GM18867 (cell line): ENCODE measurements at regions not wholly inside any gene's neighbourhood (a gene's known extent, or its start where the extent isn't known, plus 50 kb on each side); places are given as distances from the start of the nearest gene placed in this dataset.
"Not testable (repeated sequence)": the region's sequence is repeated elsewhere in the genome, so short reads cannot be mapped to it uniquely, and the experiment has no call there.

ENCODE experiments used
- ATAC-seq: cut with Tn5 transposase; IDR thresholded peaks from one replicate; pipeline ENCODE4 v1.9.1; 2021; ENCODE audit warnings: mild to moderate bottlenecking, moderate library complexity; ENCODE audit not compliant: unreplicated experiment

- no peak for ATAC-seq
These were observed 169.2 kb downstream of the SQOR start for GRCh38 chr15:45804028-45804427.

- no peak for ATAC-seq
These were observed 175.4 kb downstream of the SQOR start for GRCh38 chr15:45810201-45810600.

GRCh38 chr15:45812200-45812599 lies 177.4 kb downstream of the SQOR start:
- no peak for ATAC-seq

DNA sequence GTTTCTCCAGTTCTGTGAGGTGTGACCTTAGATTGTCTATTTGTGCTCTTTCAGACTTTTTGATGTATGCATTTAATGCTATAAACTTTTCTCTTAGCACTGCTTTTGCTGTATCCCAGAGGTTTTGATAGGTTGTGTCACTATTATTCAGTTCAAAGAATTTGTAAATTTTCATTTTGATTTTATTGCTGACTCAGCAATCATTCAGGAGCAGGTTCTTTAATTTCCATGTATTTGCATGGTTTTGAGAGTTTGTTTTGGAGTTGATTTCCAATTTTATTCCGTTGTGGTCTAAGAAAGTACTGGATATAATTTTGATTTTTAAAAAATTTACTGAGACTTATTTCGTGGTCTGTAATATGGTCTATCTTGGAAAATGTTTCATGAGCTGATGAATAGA lies 182.7 kb downstream of the SQOR start:
- not testable (repeated sequence) for ATAC-seq

- ATAC-seq = no peak
These were observed 186.6 kb downstream of the SQOR start for GRCh38 chr15:45821390-45821789.

DNA sequence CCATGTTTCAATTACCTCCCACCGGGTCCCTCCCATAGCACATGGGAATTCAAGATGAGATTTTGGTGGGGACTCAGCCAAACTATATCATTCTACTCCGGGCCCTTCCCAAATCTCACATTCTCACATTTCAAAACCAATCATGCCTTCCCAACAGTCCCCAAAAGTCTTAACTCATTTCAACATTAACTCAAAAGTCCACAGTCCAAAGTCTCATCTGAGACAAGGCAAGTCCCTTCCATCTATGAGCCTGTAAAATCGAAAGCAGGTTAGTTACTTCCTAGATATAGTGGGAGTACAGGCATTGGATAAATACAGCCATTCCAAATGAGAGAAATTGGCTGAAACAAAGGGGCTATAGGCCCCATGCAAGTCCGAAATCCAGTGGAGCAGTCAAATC lies 188.1 kb downstream of the SQOR start:
- ATAC-seq = not testable (repeated sequence)

DNA sequence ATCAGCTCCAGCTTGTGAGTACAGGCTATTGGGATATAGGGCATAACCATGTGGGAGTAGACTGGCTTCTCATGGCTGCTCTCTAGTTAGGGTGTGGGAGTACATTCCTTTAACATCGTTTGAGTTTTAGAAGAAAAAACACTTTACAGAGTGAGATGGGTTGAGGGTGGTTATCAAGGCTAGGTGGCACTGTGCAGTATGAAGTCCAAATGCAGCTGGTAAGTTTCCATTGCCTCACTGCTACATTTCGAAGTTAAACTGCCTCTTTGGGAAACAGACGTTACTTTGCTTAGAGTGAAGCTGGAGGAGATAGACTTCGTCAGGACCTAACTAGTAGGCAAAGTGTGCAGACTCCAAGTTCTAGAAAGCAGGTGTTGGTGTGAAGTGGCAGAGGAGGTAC lies 192.4 kb downstream of the SQOR start:
- ATAC-seq = no peak

GRCh38 chr15:45827766-45828165 lies 192.9 kb downstream of the SQOR start:
- ATAC-seq = no peak

- ATAC-seq = no peak
These were observed 194.7 kb downstream of the SQOR start for GRCh38 chr15:45829336-45830153.

DNA sequence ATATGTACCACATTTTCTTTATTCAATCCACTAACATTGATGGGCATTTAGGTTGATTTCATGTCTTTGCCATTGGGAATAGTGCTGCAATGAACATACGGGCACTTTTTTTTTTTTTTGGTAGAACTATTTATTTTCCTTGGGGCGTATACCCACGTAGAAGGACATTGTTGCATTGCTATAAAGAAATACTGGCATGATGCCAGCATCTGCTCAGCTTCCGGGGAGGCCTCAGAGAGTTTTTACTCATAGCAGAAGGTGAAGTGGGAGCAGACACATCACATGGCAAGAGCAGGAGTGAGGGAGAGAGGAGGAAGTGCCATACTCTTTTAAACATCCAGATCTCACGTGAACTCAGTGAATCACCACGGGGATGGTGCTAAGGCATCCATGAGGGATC lies 197.0 kb downstream of the SQOR start:
- ATAC-seq = no peak

- no peak for ATAC-seq
These were observed 199.8 kb downstream of the SQOR start for GRCh38 chr15:45834622-45835021.

DNA sequence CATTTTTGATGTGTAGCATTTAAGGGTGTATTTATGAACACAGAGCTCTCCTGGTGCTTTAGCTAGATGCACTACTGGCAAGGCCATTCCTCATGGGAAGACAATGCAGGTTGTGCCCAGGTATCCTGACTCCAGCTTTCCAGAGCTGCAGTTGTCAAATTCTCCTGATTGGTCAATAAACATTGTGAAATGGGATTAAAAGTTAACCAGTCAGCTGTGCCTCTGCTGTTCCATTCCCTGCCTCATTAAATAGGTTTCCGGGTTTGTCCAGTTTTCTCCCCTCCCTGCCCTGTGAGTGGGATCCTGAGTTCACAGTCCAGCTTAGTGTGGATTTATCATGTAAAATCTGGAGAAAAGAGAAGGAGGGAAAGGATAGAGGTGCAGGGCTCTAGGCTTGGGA lies 207.3 kb downstream of the SQOR start:
- no peak for ATAC-seq

DNA sequence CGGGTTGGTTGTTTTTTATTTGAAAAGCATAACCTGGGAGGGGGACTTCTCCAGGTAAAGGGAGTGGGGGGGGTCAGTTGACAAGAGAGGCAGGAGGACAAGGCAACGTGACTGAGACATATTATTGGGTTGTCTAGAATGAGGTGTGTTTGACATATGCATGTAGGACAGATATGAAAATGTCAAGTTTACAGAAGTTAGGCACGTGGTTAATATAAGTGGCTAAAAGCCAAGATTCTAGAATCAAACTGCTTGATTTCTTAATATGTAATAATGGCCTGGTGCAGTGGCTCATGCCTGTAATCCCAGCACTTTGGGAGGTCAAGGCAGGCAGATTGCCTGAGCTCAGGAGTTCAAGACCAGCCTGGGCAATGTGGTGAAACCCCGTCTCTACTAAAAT lies 212.8 kb downstream of the SQOR start:
- ATAC-seq = no peak

DNA sequence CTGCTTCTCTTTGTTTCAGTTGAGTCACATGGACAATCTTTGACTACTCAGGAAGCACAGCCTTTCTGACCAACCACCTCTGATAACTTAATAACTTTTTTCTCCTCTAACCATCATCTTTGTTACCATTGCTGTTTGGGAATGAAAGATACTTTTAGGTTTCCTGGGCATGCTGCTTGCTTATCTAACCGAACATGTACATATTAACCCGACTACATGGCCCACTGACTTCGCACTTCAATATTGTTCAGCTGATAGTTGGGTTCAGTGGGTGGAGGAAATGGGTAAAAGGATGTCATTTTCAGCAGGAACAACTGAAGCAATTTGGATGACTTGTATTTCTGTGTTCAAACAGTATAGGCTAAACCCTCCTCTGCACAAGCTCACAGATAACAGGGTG lies 214.3 kb downstream of the SQOR start:
- ATAC-seq = no peak

GRCh38 chr15:45854455-45855202 lies 219.8 kb downstream of the SQOR start:
- no peak for ATAC-seq

- ATAC-seq = no peak
These were observed 220.5 kb downstream of the SQOR start for GRCh38 chr15:45855210-45855906.

GRCh38 chr15:45855907-45856579 lies 221.2 kb downstream of the SQOR start:
- no peak for ATAC-seq

DNA sequence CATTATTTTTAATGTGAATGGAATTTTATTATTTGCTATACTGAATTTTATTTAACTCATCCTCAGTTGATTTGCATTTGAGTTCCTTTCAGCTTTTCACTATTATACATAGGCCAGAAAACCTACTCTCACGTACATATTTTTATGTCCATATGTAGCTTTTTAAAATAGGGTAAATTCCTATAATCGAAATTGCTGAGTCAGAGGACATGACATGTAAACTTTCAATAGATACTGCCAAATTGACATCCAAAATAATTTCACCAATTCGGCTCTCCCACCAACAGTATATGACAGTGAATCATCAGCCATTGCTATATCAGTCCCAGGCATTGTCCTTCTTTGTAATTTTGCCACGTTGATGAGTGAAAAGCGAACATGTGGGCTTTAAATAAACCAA lies 222.5 kb downstream of the SQOR start:
- no peak for ATAC-seq

GRCh38 chr15:45858491-45858890 lies 223.7 kb downstream of the SQOR start:
- ATAC-seq = no peak

GRCh38 chr15:45862034-45862433 lies 227.2 kb downstream of the SQOR start:
- ATAC-seq = no peak

DNA sequence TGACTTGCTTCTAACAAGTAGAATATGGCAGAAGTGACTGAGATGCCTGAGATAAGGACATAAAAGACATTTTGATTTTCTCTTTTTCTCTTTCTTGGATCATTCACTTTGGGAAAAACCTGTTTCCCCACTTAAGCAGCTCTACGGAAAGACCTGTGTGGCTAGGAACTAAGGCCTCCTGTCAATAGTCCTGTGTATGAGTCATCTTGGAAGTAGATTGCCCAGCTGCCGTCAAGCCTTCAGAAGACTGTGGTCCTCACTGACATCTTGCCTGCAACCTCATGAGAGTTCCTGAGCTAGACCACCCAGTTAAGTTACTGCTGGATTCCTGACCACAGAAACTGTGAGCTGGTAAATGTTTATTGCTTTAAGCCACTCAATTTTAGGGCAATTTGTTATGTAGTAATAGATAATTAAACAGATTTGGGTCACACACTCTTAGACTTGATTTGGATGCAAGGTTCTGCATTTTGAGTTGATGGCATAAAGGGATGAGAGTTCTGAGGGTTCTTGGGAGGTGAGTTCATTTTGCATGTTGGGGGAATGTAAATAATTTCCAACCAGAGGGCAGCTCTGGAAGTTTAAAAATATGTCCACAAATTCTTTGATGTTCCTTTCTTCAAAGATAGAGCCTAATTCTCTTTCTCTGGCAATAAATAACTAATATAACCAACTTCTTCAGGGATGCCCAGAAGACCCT lies 229.2 kb downstream of the SQOR start:
- no peak for ATAC-seq
